GM19239 (cell line): ENCODE measurements at regions not wholly inside any gene's neighbourhood (a gene's known extent, or its start where the extent isn't known, plus 50 kb on each side); places are given as distances from the start of the nearest gene placed in this dataset.

Experiments
- DNase-seq: peaks from one replicate; pipeline ENCODE4 v3.0.0; 2011; ENCODE audit warnings: low spot score; ENCODE audit not compliant: insufficient read length
- FAIRE-seq: peaks from 2 replicates; lab custom pipeline; 2011; peaks lifted over from hg19 to GRCh38; lab: Jason Lieb, UNC

GRCh38 chr5:135208903-135209721 is 175.1 kb upstream of the PITX1 start:
- DNase-seq (no peak), FAIRE-seq (no peak)

DNA sequence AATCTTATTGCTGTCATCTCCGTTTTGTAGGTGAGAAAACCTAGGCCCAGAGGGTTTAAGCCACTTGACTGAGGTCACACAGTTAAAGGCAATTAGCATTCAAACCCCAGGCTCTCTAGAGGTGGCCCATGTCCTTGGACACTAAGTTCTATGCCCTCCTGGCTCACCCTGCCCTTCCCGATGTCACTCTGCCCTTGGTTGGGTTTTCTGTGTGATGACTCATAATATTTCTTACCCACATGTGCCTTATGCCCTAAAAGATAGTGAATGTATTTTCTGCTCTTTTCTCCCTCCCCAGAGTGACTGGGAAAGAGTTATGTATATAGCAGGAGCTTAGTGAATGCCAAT is 174.5 kb upstream of the PITX1 start:
- DNase-seq, result no peak
- FAIRE-seq, result no peak

- FAIRE-seq (no peak), DNase-seq (no peak)
Measured at GRCh38 chr5:135207866-135208265, 173.8 kb upstream of the PITX1 start.

- no peak for DNase-seq
Measured at GRCh38 chr5:135206862-135207261, 172.8 kb upstream of the PITX1 start.

DNA sequence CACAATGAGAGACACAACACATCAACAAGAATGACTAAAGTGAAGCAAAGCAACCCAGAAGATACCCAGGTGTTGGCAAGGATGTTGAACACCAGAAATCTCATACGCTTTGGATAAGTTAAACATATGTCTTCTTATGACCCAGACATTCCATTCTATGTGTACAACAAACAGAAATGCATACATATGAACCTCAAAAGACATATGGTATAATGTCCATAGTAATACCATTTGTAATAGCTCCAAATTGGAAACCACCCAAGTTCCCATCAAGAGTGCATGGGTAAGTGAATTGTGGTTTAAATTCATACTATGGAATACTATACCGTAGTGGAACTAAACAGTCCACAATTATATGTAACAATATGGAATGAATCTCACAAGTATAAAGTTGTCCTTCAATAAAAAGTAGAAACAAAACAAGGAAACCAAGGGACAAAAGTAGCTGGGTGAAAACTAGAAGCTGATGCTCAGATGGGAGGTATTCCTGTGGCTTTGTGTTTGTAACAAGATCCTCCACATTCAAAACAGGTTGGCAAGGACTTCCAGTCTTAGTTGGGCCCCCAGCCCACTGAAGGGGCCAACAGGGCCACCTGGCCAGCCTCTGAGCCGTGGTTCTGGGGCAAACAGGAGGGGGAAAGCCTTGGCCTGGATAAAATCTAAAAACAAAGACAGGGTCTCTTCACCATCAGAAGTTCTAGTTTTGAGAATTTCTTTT is 171.8 kb upstream of the PITX1 start:
- FAIRE-seq, result no peak
- DNase-seq, result no peak

More at GRCh38 chr5:135206862-135207261, 172.8 kb upstream of the PITX1 start:
- no peak for FAIRE-seq

DNA sequence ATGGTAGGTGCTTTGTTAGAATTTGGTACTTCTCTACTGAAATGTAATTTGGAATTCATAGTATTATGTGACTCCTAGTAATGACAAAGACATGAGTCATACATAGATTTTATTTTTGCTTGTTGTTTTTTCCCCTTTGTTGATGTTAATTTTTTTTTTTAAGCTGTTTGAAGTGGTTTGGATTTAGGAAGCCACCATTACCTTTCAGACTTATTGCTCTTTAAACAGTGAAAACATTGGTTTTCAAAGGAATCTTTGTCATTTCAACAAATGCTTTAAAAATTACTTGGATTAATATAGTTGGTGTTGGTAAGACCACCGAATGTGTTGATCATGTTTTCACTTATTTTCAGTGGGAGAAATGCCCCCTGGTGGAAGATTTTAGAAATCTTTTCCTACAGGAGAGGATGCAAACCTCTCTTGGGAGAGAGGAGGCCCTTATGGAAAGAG is 170.1 kb upstream of the PITX1 start:
- DNase-seq, result no peak
- no peak for FAIRE-seq

GRCh38 chr5:135203593-135204036 is 169.6 kb upstream of the PITX1 start:
- no peak for DNase-seq
- peak; percentile 80 for FAIRE-seq

- DNase-seq (no peak), FAIRE-seq (no peak)
Measured at GRCh38 chr5:135203019-135203418, 169.0 kb upstream of the PITX1 start.

DNA sequence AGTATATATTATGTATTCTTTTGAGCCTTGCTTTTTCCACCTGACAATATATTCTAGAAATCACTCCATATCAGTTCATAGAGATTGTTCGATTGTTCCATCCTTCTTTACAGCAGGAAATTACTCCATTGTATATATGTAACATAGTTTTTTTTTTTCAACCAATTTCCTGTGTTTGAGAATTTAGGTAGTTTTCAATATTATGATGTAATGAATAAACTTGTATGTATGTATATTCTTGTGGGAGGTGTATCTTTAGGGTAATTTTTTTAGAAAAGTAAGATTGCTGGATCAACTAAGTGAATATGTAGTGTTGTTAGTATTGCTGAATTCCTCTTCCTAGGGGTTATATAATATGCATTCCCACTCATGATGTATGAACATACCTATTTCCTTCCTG is 165.9 kb upstream of the PITX1 start:
- FAIRE-seq, result no peak
- no peak for DNase-seq

DNA sequence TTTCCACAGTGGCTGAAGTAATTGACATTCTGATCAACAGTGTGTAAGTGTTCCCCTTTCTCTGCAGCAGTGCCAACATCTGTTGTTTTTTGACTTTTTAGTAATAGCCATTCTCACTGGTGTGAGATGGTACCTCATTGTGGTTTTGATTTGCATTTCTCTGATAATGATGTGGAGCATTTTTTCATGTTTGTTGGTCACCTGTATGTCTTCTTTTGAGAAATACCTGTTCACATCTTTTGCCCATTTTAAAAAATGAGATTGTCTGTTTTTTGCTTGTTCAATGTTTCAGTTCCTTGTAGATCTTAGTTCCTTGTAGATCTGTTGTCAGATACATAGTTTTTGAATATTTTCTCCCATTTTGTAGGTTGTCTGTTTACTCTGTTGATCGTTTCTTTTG is 162.5 kb upstream of the PITX1 start:
- DNase-seq, result no peak
- no peak for FAIRE-seq

DNA sequence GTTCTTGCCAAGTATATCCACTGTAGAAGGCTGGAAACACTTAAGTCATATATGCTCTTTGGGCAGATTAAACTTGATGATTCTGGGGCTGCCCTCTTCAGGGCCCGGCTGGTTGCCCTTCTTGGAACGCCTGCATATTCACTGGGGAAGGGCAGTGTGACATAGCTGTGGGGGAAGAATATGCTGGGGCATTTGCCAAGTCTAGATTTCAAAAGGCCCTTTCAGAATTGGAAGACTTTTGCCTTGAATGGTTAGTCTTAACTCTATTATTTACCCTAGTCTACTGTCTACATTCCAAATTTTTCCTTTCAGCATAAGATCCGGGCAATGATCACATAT is 161.2 kb upstream of the PITX1 start:
- FAIRE-seq, result no peak

GRCh38 chr5:135194573-135195269 is 160.7 kb upstream of the PITX1 start:
- DNase-seq (no peak), FAIRE-seq (no peak)

More for the DNA sequence above, 161.2 kb upstream of the PITX1 start:
- DNase-seq, result no peak

DNA sequence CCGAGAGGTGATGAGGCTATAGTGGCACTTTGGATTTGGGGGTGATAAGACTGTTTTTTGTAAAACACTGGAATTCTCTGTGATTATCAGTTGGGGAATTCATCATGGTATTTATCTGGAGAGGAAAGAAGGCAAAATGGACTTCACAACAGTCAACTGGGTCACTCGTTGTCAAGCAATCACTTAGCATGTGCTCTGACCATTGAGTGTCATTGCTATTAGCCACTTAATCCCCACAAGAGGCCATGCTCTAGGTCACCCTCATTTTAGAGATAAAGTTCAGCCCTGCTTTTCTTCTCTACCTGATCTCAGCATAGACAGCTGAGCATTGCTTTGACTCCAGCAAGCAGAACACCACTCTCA is 160.1 kb upstream of the PITX1 start:
- no peak for FAIRE-seq

DNA sequence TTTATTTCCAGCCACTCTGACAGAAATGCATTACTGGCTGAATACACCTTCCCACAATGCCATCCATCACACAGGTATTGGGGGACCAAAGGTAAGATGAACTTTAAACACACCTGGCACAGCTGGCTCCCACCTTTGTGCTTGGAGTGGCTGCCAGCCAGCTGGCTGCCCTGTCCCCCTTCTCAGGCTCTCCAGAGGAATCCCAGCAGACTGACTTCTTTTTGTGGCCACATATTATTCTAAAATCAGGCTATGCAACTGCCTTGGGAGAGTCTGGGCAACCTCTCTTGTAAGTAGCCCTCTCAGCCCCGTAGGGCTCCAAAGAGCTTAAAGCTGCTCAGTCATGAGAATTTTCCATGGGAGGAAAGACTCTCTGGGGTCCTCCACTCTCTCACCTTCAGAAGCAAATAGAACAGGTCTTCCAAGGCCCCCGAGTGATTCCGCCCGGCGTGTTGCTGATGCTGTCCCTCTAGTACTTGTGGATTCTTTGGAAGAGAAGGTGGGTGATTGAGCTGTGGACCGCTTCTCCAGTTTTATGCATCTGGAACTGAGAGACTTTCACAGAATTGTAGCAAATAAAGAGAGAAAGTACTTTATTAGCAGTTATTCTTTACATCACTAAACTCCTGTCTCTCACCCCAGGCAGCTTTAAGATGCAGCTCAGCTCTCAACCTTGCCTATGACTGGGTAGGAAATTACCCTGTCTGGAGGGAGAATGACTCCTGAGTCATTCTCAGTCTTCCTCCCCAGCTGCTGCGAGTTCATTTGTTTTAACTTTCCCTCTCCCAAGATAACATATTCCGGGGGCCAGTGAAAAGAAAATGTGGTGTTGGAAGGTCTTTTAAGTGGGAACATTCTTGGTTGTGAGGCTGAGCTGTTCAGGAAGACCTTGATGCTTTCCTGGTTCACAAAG is 159.4 kb upstream of the PITX1 start:
- FAIRE-seq, result no peak
- DNase-seq, result no peak

More for the DNA sequence above, 160.1 kb upstream of the PITX1 start:
- no peak for DNase-seq

GRCh38 chr5:135192351-135192750 is 158.3 kb upstream of the PITX1 start:
- FAIRE-seq (no peak), DNase-seq (no peak)

DNA sequence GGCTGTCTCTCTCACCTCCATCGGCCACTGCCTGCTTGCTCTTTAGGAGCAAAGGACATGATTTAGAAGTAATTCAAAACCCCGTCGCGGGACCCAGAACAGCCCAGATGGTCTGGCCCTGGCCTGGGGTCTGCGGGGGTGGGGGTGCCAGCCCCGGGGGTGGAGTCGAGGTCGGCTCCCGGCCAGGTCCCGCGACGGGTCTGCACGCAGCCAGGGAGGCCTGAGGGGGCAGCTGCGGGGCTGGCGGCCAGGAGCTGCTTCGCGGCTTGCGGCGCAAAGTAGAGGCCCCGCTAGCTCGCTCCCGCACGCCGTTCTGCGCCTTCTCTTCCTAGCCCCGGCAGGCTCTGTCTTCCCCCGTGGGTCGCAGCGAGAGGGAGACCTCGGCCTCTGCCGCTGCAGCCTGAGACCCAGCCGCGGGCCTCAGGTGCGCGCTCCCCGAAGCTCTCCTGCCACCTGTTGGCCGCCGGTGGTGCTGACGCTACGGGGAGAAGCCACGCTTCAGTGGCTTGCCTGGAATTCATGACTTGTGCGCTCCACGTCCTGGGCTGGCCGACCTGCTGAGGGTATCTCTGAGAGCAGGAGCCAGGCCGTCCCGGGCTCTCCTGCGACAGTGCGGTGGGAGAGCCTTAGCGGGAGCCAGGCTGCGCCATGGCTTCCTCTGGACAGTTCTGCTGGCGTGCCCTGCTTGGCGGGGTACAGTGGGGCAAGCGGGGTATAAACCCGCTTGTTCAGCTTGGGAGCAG is 157.2 kb upstream of the PITX1 start:
- DNase-seq (peak; percentile 65), FAIRE-seq (no peak)

DNA sequence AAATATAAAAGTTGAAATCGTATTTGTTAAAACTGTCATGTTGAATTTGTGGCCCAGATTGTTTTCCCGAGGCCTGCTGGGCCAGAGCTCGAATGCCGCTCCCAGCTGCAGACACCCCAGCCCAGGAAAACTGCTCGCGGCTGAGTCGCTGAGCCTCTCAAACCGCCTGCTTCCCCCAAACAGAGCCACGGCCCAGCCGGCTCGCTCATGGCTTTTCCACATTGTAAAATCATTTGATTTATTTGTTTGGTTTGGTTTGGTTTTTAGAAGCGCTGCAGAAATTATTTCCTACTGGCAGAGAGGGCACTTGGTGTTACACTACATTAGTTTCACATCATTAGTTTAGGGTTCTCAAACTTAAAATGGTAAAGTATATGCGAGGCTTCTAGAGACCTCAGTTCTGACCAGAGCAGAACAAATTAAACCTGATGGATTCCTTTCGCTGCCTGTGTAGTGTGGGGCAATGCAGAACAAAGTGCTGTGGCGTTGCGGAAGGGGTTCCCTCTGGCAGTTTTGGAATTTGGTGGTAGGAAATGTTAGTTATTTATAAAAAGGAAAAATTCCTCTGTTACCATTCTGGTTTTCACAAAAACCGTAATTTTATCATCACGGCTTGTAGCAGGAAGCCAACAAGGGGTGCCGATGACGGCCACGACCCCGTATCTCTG is 156.5 kb upstream of the PITX1 start:
- FAIRE-seq (no peak), DNase-seq (no peak)

- DNase-seq (no peak), FAIRE-seq (no peak)
Measured at GRCh38 chr5:135189024-135189423, 155.0 kb upstream of the PITX1 start.
